ENCODE measurements at regions not wholly inside any gene's neighbourhood (a gene's known extent, or its start where the extent isn't known, plus 50 kb on each side); places are given as distances from the start of the nearest gene placed in this dataset.

DNA sequence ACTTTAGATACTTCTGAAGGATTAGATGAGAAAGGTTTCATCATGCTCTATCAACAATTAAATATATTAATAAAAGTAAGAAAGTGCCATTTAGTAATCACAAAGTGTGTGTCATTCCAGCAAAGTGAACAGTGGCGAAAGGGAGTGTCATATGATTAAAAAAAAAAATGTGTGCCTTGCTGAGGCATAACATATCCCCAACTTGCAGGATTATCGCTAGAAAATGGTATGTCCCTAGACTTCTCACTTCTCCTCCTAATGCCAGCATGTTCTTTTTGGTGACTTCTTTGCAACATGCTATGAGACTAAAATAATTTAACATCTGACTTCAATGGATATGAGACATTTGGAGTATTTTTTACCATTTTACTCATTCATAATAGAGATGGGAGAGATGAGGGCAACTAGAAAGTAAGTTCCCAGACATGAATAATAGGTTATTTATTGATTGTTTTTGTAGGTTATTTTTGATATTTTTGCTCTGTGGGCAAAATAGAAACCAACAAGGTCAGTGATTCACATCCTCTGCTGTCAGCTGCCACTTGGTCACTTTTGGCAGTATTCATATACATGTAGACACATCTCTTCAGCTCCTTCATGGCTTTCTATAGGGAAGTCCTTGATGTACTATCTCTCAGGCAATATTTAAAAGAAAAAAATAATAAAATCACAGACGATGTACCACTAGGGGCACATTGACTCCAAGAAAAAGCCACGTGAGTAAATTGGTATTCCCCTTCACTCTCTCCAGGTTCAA, 370.1 kb downstream of the BMP2 start:
- no peaks in the 10 kb centered on the region for H3K27me3 ChIP-seq (ENCODE audit: control insufficient read depth in 4 of 4, insufficient read depth in 4 of 4, low read length in 3 of 4)
- WGBS, result 67% methylated on average over 4 of the region's 4 CpGs
- H3K4me3 ChIP-seq (ENCODE audit: low read depth in 1 of 3, low read length in 3 of 3), result no peak overlapping the region
- TF ChIP-seq, protein P1, sequence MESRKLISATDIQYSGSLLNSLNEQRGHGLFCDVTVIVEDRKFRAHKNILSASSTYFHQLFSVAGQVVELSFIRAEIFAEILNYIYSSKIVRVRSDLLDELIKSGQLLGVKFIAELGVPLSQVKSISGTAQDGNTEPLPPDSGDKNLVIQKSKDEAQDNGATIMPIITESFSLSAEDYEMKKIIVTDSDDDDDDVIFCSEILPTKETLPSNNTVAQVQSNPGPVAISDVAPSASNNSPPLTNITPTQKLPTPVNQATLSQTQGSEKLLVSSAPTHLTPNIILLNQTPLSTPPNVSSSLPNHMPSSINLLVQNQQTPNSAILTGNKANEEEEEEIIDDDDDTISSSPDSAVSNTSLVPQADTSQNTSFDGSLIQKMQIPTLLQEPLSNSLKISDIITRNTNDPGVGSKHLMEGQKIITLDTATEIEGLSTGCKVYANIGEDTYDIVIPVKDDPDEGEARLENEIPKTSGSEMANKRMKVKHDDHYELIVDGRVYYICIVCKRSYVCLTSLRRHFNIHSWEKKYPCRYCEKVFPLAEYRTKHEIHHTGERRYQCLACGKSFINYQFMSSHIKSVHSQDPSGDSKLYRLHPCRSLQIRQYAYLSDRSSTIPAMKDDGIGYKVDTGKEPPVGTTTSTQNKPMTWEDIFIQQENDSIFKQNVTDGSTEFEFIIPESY (IDR thresholded peaks at IDR 0.05), result no peak
- TF ChIP-seq TAF1 (conservative IDR thresholded peaks at IDR 0.05) (no peak), NR2F2 (IDR thresholded peaks at IDR 0.05) (no peak), RXRA (IDR thresholded peaks at IDR 0.05) (no peak), HNF4A (conservative IDR thresholded peaks at IDR 0.05) (no peak), SP1 (IDR thresholded peaks at IDR 0.05) (no peak), YY1 (IDR thresholded peaks at IDR 0.05) (no peak), HNF4G (IDR thresholded peaks at IDR 0.05) (no peak), FOXA2 (IDR thresholded peaks at IDR 0.05) (no peak), EGR1 (IDR thresholded peaks at IDR 0.05; ENCODE audit: low read depth in 2 of 2) (no peak), JUND (IDR thresholded peaks at IDR 0.05) (no peak)
- TF ChIP-seq, protein P2, sequence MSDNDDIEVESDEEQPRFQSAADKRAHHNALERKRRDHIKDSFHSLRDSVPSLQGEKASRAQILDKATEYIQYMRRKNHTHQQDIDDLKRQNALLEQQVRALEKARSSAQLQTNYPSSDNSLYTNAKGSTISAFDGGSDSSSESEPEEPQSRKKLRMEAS (IDR thresholded peaks at IDR 0.05), result no peak
- TF ChIP-seq, protein P3, sequence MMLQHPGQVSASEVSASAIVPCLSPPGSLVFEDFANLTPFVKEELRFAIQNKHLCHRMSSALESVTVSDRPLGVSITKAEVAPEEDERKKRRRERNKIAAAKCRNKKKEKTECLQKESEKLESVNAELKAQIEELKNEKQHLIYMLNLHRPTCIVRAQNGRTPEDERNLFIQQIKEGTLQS (IDR thresholded peaks at IDR 0.05), result no peak
- TF ChIP-seq, protein P4, sequence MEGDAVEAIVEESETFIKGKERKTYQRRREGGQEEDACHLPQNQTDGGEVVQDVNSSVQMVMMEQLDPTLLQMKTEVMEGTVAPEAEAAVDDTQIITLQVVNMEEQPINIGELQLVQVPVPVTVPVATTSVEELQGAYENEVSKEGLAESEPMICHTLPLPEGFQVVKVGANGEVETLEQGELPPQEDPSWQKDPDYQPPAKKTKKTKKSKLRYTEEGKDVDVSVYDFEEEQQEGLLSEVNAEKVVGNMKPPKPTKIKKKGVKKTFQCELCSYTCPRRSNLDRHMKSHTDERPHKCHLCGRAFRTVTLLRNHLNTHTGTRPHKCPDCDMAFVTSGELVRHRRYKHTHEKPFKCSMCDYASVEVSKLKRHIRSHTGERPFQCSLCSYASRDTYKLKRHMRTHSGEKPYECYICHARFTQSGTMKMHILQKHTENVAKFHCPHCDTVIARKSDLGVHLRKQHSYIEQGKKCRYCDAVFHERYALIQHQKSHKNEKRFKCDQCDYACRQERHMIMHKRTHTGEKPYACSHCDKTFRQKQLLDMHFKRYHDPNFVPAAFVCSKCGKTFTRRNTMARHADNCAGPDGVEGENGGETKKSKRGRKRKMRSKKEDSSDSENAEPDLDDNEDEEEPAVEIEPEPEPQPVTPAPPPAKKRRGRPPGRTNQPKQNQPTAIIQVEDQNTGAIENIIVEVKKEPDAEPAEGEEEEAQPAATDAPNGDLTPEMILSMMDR (IDR thresholded peaks at IDR 0.05; ENCODE audit: low read depth, low read length, missing input control), result no peak
- TF ChIP-seq, protein P5, sequence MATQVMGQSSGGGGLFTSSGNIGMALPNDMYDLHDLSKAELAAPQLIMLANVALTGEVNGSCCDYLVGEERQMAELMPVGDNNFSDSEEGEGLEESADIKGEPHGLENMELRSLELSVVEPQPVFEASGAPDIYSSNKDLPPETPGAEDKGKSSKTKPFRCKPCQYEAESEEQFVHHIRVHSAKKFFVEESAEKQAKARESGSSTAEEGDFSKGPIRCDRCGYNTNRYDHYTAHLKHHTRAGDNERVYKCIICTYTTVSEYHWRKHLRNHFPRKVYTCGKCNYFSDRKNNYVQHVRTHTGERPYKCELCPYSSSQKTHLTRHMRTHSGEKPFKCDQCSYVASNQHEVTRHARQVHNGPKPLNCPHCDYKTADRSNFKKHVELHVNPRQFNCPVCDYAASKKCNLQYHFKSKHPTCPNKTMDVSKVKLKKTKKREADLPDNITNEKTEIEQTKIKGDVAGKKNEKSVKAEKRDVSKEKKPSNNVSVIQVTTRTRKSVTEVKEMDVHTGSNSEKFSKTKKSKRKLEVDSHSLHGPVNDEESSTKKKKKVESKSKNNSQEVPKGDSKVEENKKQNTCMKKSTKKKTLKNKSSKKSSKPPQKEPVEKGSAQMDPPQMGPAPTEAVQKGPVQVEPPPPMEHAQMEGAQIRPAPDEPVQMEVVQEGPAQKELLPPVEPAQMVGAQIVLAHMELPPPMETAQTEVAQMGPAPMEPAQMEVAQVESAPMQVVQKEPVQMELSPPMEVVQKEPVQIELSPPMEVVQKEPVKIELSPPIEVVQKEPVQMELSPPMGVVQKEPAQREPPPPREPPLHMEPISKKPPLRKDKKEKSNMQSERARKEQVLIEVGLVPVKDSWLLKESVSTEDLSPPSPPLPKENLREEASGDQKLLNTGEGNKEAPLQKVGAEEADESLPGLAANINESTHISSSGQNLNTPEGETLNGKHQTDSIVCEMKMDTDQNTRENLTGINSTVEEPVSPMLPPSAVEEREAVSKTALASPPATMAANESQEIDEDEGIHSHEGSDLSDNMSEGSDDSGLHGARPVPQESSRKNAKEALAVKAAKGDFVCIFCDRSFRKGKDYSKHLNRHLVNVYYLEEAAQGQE (IDR thresholded peaks at IDR 0.05), result no peak
- no peaks in the 10 kb centered on the region for H3K9me3 ChIP-seq (ENCODE audit: control insufficient read depth in 4 of 4, low read length in 3 of 4)
- no peaks in the 10 kb centered on the region for H3K4me1 ChIP-seq (ENCODE audit: control insufficient read depth in 4 of 4, insufficient read depth in 4 of 4, low read length in 3 of 4)
- H3K9ac ChIP-seq (ENCODE audit: low read depth in 1 of 2, low read length in 2 of 2), result no peak overlapping the region
- H3K36me3 ChIP-seq (ENCODE audit: control insufficient read depth in 4 of 4, insufficient read depth in 3 of 4, low read depth in 1 of 4, low read length in 3 of 4), result no peaks in the 10 kb centered on the region
- no peak overlapping the region for H3K27ac ChIP-seq (ENCODE audit: low read depth in 1 of 2, low read length in 2 of 2)
- DNase-seq (ENCODE audit: low spot score), result no peak

DNA sequence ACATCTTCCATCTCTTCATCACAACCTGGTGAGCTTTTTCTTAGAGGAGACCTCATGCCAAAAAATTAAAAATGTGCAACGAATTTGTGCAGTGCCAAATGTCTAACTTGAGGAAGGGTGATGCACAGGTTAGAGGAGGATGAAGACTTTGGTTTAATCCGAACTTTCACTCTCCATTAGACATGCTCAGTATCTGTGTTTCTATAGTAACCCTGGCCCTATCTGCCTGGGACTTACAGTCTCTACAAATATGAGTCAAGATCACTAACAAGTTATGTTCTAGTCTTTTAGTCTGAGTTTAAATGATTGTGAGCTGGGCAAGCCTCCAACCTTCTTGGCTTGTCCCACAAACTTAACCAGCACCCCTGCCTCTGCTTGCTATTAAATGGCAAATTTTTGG, 377.0 kb downstream of the BMP2 start:
- H3K27me3 ChIP-seq (ENCODE audit: control insufficient read depth in 4 of 4, insufficient read depth in 4 of 4, low read length in 3 of 4), result no peaks in the 10 kb centered on the region
- no peak for DNase-seq (ENCODE audit: low spot score)
- no peak overlapping the region for H3K4me3 ChIP-seq (ENCODE audit: low read depth in 1 of 3, low read length in 3 of 3)
- peaks cover 2 to 23% (median 19%) of the 10 kb centered on the region in 4 donors for H3K4me1 ChIP-seq (ENCODE audit: control insufficient read depth in 4 of 4, insufficient read depth in 4 of 4, low read length in 3 of 4)
- no peaks in the 10 kb centered on the region for H3K36me3 ChIP-seq (ENCODE audit: control insufficient read depth in 4 of 4, insufficient read depth in 3 of 4, low read depth in 1 of 4, low read length in 3 of 4)
- H3K9me3 ChIP-seq (ENCODE audit: control insufficient read depth in 4 of 4, low read length in 3 of 4), result no peaks in the 10 kb centered on the region
- H3K9ac ChIP-seq (ENCODE audit: low read depth in 1 of 2, low read length in 2 of 2), result no peak overlapping the region
- no peak overlapping the region for H3K27ac ChIP-seq (ENCODE audit: low read depth in 1 of 2, low read length in 2 of 2)
- 81% methylated on average over 2 of the region's 2 CpGs for WGBS
- no peak for TF ChIP-seq SP1 (IDR thresholded peaks at IDR 0.05)
- TF ChIP-seq NR2F2 (IDR thresholded peaks at IDR 0.05), result no peak
- TF ChIP-seq EGR1 (IDR thresholded peaks at IDR 0.05; ENCODE audit: low read depth in 2 of 2), result no peak
- no peak for TF ChIP-seq HNF4A (conservative IDR thresholded peaks at IDR 0.05)
- TF ChIP-seq, protein P3 (IDR thresholded peaks at IDR 0.05), result no peak
- TF ChIP-seq HNF4G (IDR thresholded peaks at IDR 0.05), result no peak
- TF ChIP-seq JUND (IDR thresholded peaks at IDR 0.05), result no peak
- TF ChIP-seq, protein P4 (IDR thresholded peaks at IDR 0.05; ENCODE audit: low read depth, low read length, missing input control), result no peak
- TF ChIP-seq, protein P2 (IDR thresholded peaks at IDR 0.05), result no peak
- TF ChIP-seq GABPA (IDR thresholded peaks at IDR 0.05 in 1 of 2, conservative IDR thresholded peaks at IDR 0.05 in 1 of 2), result no peak
- TF ChIP-seq, protein P1 (IDR thresholded peaks at IDR 0.05), result no peak

All from liver (tissue), 8 donors.